HEK293 (cell line): ENCODE measurements at regions not wholly inside any gene's neighbourhood (a gene's known extent, or its start where the extent isn't known, plus 50 kb on each side); places are given as distances from the start of the nearest gene placed in this dataset.

Experiments
- CTCF ChIP-seq: fragments of 450-650 bp; formaldehyde crosslinking; IDR thresholded peaks from 2 replicates; pipeline ENCODE4 v1.5.1; 2016; ENCODE audit warnings: missing biosample characterization, missing genetic modification characterization
- ZNF138 ChIP-seq: fragments of 450-650 bp; formaldehyde crosslinking; IDR thresholded peaks from 2 replicates; pipeline ENCODE4 v1.5.1; 2016; ENCODE audit warnings: missing biosample characterization, missing genetic modification characterization, borderline replicate concordance
- ZNF239 ChIP-seq: fragments of 450-650 bp; formaldehyde crosslinking; IDR thresholded peaks from 2 replicates; pipeline ENCODE4 v1.5.1; 2016; ENCODE audit warnings: missing biosample characterization, missing genetic modification characterization
- ZNF394 ChIP-seq: fragments of 450-650 bp; formaldehyde crosslinking; IDR thresholded peaks from 2 replicates; pipeline ENCODE4 v1.5.1; 2016; ENCODE audit warnings: missing biosample characterization, missing genetic modification characterization, mild to moderate bottlenecking, moderate library complexity, borderline replicate concordance

- TF ChIP-seq ZNF138 = no peak
- TF ChIP-seq CTCF (tag by site-specific recombination) = no peak
- no peak for TF ChIP-seq ZNF239 (tag by site-specific recombination)
- no peak for TF ChIP-seq ZNF394 (tag by site-specific recombination)
Observed at GRCh38 chr12:45166056-45166455, 49.8 kb upstream of the ANO6 start.
